DND-41 (cell line): ENCODE measurements at regions not wholly inside any gene's neighbourhood (a gene's known extent, or its start where the extent isn't known, plus 50 kb on each side); places are given as distances from the start of the nearest gene placed in this dataset.

Experiments
- ATAC-seq: fragments of 200-7000 bp; cut with Tn5 transposase; 3 replicates; pipeline ENCODE4 v1.9.1; 2021; ENCODE audit warnings: low read depth; ENCODE audit not compliant: insufficient read depth
- DNase-seq: peaks from one replicate; pipeline ENCODE4 v3.0.0-alpha.2; 2020
- H2AFZ ChIP-seq: 2 replicates; pipeline ENCODE4 v1.6.0; 2012; ENCODE audit warnings: low read depth, low read length
- H3K27ac ChIP-seq: 2 replicates; pipeline ENCODE4 v1.5.1; 2012; ENCODE audit warnings: low read length, inconsistent platforms
- H3K27me3 ChIP-seq: fragments of 200-600 bp; sonication (generic); 2 replicates; pipeline ENCODE4 v1.6.0; 2012; ENCODE audit warnings: low read length, mild to moderate bottlenecking, inconsistent platforms; ENCODE audit not compliant: insufficient read depth, poor library complexity
- H3K36me3 ChIP-seq: 2 replicates; pipeline ENCODE4 v1.5.1; 2012; ENCODE audit warnings: low read length, inconsistent platforms; ENCODE audit not compliant: insufficient read depth
- H3K4me1 ChIP-seq: 2 replicates; pipeline ENCODE4 v1.5.1; 2012; ENCODE audit warnings: mild to moderate bottlenecking, low read length; ENCODE audit not compliant: insufficient read depth
- H3K4me2 ChIP-seq: 2 replicates; pipeline ENCODE4 v1.6.0; 2012; ENCODE audit warnings: mild to moderate bottlenecking, moderate library complexity, low read length, inconsistent platforms; ENCODE audit not compliant: insufficient read depth
- H3K4me3 ChIP-seq, 2 experiments: fragments of 200-600 bp in 1 of 2; shearing (Covaris generic) in 1 of 2; 2 replicates each; pipeline ENCODE4 v1.5.1; 2012 to 2016; ENCODE audit warnings: inconsistent platforms in 2 of 2, low read length in 2 of 2, mild to moderate bottlenecking in 2 of 2, low read depth in 1 of 2, moderate library complexity in 1 of 2
- H3K79me2 ChIP-seq: 2 replicates; pipeline ENCODE4 v1.6.0; 2012; ENCODE audit warnings: low read length, inconsistent platforms; ENCODE audit not compliant: insufficient read depth
- H3K9ac ChIP-seq: 2 replicates; pipeline ENCODE4 v1.6.0; 2012; ENCODE audit warnings: low read depth, mild to moderate bottlenecking, inconsistent platforms, low read length, moderate library complexity
- H3K9me3 ChIP-seq: 2 replicates; pipeline ENCODE4 v1.5.1; 2012; ENCODE audit warnings: low read length, moderate library complexity, mild to moderate bottlenecking, inconsistent platforms; ENCODE audit not compliant: insufficient read depth, severe bottlenecking
- H4K20me1 ChIP-seq: 2 replicates; pipeline ENCODE4 v1.6.0; 2012; ENCODE audit warnings: low read length; ENCODE audit not compliant: insufficient read depth
- EZH2 ChIP-seq: IDR thresholded peaks from 3 replicates; pipeline ENCODE4 v1.6.1; 2012; ENCODE audit warnings: borderline replicate concordance, low read depth, mild to moderate bottlenecking, moderate library complexity, low read length, inconsistent platforms; ENCODE audit not compliant: severe bottlenecking
- TF ChIP-seq, protein P1 (sequence below): IDR thresholded peaks from 2 replicates; pipeline ENCODE4 v1.5.1; 2012; ENCODE audit warnings: borderline replicate concordance, low read length, moderate library complexity, mild to moderate bottlenecking; ENCODE audit not compliant: poor library complexity, severe bottlenecking; ENCODE audit errors: extremely low read depth

DNA sequence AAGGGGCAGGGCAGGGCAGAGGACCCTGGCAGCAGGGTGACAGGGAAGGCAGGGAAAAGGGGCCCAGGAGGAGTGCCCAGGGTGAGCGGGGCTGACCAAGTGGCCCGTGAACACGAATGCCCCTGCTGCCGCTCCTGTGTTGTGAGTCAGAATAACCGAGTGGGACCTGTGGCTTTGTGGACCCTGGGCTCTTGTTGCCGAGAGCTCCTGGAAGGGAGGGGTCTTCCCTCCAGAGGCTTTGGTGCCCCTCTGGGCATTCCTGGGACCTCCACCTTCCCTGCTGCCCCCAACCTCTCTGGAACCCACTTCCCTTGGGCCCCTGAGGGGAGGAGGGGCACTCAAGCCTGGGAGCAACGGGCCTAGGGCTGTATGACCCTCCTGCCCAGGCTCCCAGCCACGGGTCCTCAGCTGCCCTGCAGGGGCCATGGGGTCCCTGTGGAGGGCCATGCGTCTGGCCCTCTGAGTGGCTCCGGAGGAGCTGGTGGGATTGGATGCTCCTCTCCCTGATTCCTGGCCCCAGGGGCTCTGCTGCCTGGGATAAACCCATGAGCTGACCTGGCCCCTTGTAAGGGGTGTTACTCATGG is 319.4 kb downstream of the TMEM121 start:
- no peak overlapping the region for H3K27ac ChIP-seq
- no peak overlapping the region for H2AFZ ChIP-seq
- H3K4me3 ChIP-seq = no peak overlapping the region
- no peak for TF ChIP-seq EZH2
- TF ChIP-seq, protein P1, sequence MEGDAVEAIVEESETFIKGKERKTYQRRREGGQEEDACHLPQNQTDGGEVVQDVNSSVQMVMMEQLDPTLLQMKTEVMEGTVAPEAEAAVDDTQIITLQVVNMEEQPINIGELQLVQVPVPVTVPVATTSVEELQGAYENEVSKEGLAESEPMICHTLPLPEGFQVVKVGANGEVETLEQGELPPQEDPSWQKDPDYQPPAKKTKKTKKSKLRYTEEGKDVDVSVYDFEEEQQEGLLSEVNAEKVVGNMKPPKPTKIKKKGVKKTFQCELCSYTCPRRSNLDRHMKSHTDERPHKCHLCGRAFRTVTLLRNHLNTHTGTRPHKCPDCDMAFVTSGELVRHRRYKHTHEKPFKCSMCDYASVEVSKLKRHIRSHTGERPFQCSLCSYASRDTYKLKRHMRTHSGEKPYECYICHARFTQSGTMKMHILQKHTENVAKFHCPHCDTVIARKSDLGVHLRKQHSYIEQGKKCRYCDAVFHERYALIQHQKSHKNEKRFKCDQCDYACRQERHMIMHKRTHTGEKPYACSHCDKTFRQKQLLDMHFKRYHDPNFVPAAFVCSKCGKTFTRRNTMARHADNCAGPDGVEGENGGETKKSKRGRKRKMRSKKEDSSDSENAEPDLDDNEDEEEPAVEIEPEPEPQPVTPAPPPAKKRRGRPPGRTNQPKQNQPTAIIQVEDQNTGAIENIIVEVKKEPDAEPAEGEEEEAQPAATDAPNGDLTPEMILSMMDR = no peak
- H3K36me3 ChIP-seq = no peaks in the 10 kb centered on the region
- DNase-seq (no peak), ATAC-seq (no peak)
- no peak overlapping the region for H3K9ac ChIP-seq
- H3K9me3 ChIP-seq = no peaks in the 10 kb centered on the region
- H3K4me1 ChIP-seq = no peaks in the 10 kb centered on the region
- no peaks in the 10 kb centered on the region for H3K27me3 ChIP-seq
- no peaks in the 10 kb centered on the region for H3K79me2 ChIP-seq
- no peaks in the 10 kb centered on the region; the same call in 1 of the 2 replicates for H4K20me1 ChIP-seq
- H3K4me2 ChIP-seq = no peak overlapping the region

DNA sequence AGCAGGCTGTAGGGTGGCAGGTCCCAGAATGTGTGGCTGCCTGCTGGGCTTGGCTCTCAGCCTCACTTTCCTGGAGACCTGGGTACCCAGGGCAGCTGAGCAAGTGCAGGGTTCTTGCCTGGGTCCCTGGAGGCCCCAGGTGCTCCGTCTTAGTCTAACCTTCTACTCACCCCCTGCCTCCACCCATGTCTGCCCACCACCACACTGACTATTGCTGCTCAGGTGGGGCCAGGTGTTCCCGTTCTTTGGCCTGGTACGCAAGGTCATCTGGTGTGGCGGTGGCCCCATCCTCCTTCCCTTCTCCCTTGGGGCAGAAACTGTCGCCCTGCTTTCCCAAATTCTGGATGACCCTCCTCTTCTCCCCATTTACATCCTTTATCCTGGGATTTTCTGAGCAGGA is 319.9 kb downstream of the TMEM121 start:
- Histone ChIP-seq H3K36me3 (no peaks in the 10 kb centered on the region), H4K20me1 (no peaks in the 10 kb centered on the region; the same call in 1 of the 2 replicates), H3K4me2 (no peak overlapping the region), H3K9ac (no peak overlapping the region), H3K79me2 (no peaks in the 10 kb centered on the region), H3K4me1 (no peaks in the 10 kb centered on the region), H3K27ac (no peak overlapping the region), H2AFZ (no peak overlapping the region), H3K9me3 (no peaks in the 10 kb centered on the region), H3K27me3 (no peaks in the 10 kb centered on the region), H3K4me3 (no peak overlapping the region)
- ATAC-seq (no peak), DNase-seq (peak; percentile 2)
- TF ChIP-seq, protein P1 = no peak
- TF ChIP-seq EZH2 = no peak

DNA sequence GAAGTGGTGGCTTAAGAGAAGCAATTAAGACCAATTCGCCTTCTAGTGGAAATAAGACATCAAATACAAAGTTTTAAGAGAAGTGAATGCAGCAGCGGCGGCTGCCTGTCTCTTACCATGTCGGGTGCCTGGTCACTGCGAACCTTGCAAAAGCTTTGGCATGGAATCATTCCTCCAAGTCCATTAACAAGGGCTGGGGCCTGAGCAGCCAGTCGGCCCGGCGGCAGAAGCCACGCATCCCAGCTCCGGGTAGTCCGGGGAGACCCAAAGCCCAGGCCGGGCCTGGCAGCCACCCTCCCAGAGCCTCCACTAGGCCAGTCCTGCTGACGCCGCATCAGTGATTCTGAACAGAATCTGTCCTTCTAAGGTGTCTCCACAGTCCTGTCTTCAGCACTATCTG is 321.0 kb downstream of the TMEM121 start:
- Histone ChIP-seq H3K79me2 (no peaks in the 10 kb centered on the region), H3K4me2 (no peak overlapping the region), H3K27me3 (no peaks in the 10 kb centered on the region), H3K9me3 (no peaks in the 10 kb centered on the region), H4K20me1 (no peaks in the 10 kb centered on the region), H3K36me3 (no peaks in the 10 kb centered on the region), H2AFZ (no peak overlapping the region), H3K27ac (no peak overlapping the region), H3K4me3 (no peak overlapping the region), H3K9ac (no peak overlapping the region), H3K4me1 (no peaks in the 10 kb centered on the region)
- TF ChIP-seq, protein P1 = no peak
- no peak for TF ChIP-seq EZH2
- DNase-seq (no peak), ATAC-seq (no peak)

DNA sequence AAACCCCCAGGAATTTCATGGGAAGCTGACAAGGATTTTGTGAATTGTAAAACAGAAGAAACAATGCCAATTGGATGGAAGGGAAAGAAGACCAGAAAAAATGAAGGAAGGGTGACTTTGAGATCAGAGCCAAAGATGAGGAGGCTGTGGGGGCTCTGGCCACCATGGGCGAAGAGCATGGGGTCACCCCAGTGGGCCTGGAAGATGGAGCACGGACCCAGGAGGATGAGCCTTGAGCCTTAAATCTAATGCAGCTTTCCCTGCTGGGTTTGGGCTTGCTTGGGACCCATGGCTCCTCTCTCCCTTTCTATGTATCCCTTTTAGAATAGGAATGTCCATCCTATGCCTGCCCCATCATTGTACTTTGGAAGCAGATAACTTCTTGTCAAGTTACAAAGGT is 322.2 kb downstream of the TMEM121 start:
- no peak for ATAC-seq

More for the DNA sequence above, 322.2 kb downstream of the TMEM121 start:
- Histone ChIP-seq H3K36me3 (no peaks in the 10 kb centered on the region), H3K79me2 (no peaks in the 10 kb centered on the region), H3K27ac (no peak overlapping the region), H3K4me2 (no peak overlapping the region), H3K9me3 (no peaks in the 10 kb centered on the region), H3K9ac (no peak overlapping the region), H3K4me1 (no peaks in the 10 kb centered on the region), H3K4me3 (no peak overlapping the region), H2AFZ (no peak overlapping the region), H4K20me1 (no peaks in the 10 kb centered on the region), H3K27me3 (no peaks in the 10 kb centered on the region)
- TF ChIP-seq, protein P1 = no peak
- TF ChIP-seq EZH2 = no peak
- DNase-seq = no peak
